EH (cell line): ENCODE measurements at regions not wholly inside any gene's neighbourhood (a gene's known extent, or its start where the extent isn't known, plus 50 kb on each side); places are given as distances from the start of the nearest gene placed in this dataset.

Experiments
- DNase-seq: peaks from one replicate; pipeline ENCODE4 v3.0.0-alpha.2; 2015; ENCODE audit warnings: low read depth

- DNase-seq: no peak
Measured at GRCh38 chr21:36628761-36629460, 70.0 kb upstream of the SIM2 start.

- DNase-seq: peak; percentile 51
Measured at GRCh38 chr21:36630485-36631206, 68.3 kb upstream of the SIM2 start.

DNA sequence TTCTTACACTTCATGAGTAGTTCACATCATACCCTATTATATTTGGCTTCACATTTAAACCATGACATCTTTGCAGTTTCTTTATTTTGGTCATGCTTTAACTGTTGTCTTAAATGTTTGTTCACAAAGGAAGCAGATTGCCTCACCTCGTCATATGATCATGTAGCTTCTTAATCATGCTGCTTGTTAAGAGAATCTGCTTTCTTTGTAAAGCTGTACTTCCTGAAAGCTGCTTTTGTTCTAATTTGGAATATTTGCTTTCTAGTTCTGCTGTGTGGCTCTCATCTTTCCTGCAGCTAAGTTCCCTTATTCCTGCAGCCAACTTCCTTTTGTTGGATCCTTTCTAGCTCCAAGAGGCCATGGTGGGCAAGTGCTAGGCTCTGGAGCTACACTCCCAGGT, 62.9 kb upstream of the SIM2 start:
- no peak for DNase-seq

GRCh38 chr21:36636439-36636838, 62.5 kb upstream of the SIM2 start:
- DNase-seq: no peak

GRCh38 chr21:36639769-36640168, 59.1 kb upstream of the SIM2 start:
- no peak for DNase-seq

- peak; percentile 10 for DNase-seq
Measured at GRCh38 chr21:36640174-36640720, 58.7 kb upstream of the SIM2 start.

DNA sequence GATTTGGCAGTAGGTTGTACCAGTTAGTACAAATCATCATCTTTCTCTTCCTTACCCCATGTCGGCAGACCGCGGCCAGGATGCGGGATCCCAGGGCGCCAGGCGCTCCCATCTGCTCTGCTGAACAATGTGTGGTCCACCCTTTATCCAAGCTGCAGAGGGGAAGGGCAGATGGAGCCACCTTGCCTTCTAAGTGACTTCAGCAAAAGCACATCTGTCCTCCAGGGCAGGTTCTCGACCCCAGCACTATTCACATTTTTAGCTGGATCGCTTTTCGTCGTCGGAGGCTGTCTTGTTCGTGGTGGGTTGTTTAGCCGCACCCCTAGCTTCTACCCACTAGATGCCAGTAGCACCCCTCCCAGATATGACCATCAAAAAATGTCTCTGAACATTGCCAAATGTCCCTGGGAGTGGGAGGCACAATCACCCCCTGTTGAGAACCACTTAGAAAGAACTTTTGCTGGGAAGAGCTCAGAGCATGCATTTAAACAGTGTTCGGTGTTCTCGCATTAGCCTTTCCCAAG, 58.1 kb upstream of the SIM2 start:
- DNase-seq: no peak

GRCh38 chr21:36641346-36641745, 57.6 kb upstream of the SIM2 start:
- DNase-seq: no peak

- no peak for DNase-seq
Measured at GRCh38 chr21:36641886-36642285, 57.0 kb upstream of the SIM2 start.

- DNase-seq: no peak
Measured at GRCh38 chr21:36642777-36643176, 56.1 kb upstream of the SIM2 start.

GRCh38 chr21:36643374-36644250, 55.3 kb upstream of the SIM2 start:
- DNase-seq: no peak

DNA sequence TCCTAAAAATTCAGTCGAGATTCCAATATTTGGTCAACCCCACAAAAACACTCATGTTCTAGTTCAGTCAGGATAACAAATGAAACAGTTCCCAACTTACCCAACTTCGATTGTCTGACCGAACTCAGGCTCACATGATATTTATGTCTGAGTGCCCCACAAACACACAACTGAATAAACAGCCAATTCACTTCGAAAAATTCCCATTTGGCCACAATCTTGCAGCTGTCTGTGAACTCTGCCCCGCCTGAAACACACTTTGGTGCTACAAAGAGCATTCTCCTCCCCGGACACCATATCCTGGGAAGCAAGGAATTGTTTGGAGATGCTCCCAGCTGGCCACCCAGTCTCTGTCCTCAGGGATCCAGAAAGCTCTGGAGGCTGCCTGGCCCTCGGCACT, 52.9 kb upstream of the SIM2 start:
- no peak for DNase-seq

- no peak for DNase-seq
Measured at GRCh38 chr21:36646645-36647044, 52.3 kb upstream of the SIM2 start.

DNA sequence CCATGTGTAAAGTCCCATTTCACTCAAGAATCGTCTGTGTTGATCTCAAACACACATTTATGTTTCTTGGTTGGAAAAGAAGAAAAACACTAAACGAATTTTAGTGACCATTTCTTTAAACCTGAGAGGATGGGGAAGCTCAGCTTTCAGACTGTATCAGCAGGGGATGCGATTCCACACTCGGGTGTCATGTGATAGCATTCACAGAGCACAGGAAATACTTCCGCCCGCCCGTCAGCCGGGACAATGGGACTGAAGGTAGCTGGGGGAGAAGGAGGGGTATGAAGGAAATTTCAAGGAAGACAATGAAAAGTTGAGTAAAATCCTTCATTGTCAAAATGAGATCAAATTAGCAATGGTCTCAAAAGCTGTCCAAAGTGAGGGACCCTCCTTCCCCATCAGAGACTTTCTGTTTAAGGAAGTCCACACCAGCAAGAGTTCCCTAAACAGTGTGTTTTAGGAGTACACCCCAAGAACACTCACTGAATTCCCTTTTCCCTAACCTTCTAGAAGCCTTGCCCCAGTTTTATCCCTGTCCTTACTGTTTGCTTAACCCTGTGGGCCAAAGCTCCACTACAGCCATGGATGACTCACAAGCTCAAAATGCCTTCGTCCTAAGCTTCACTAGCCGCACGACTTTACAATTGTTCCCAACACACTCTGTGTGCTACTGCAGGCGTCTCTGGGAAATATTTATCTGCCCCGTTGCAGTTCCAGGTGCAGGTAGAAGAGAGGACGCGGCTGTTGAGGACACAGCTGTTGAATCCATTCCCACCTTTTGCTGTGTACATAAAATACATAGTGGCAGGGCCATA, 51.4 kb upstream of the SIM2 start:
- DNase-seq: peak; percentile 69
